ENCODE measurements at regions not wholly inside any gene's neighbourhood (a gene's known extent, or its start where the extent isn't known, plus 50 kb on each side); places are given as distances from the start of the nearest gene placed in this dataset.
"Not testable (repeated sequence)": the region's sequence is repeated elsewhere in the genome, so short reads cannot be mapped to it uniquely, and the experiment has no call there.

- ChIA-PET POLR2A (no interaction called here), CTCF (no interaction called here)
- no peaks in the 10 kb centered on the region for H3K36me3 Mint-ChIP-seq
- Histone ChIP-seq H3K27me3 (ENCODE audit: control insufficient read depth in 2 of 2, insufficient read depth in 2 of 2, low read length in 2 of 2) (no peaks in the 10 kb centered on the region), H3K27ac (ENCODE audit: low read depth, low read length) (no peak overlapping the region), H3K9me3 (ENCODE audit: control insufficient read depth in 2 of 3, low read length in 3 of 3) (peaks cover 0 to under 1% (median 0%) of the 10 kb centered on the region in 3 experiments), H3K4me3 (ENCODE audit: low read length) (no peak overlapping the region), H3K4me1 (ENCODE audit: control insufficient read depth in 2 of 2, insufficient read depth in 2 of 2, low read length in 2 of 2) (no peaks in the 10 kb centered on the region), H3K36me3 (ENCODE audit: control insufficient read depth in 2 of 3, insufficient read depth in 3 of 3, low read length in 3 of 3) (no peaks in the 10 kb centered on the region)
- intact Hi-C loops (cut with micrococcal nuclease) = no loop called here
- no peak for ATAC-seq
- H3K27ac Mint-ChIP-seq = no peak overlapping the region
- peaks cover 0 to 20% (median 3%) of the 10 kb centered on the region in 11 donors for H3K9me3 Mint-ChIP-seq
- no peaks in the 10 kb centered on the region for H3K4me1 Mint-ChIP-seq
- no peak overlapping the region for H3K4me3 Mint-ChIP-seq
- DNase-seq = no peak
- H3K27me3 Mint-ChIP-seq = no peaks in the 10 kb centered on the region
Measured at GRCh38 chr21:28126521-28127174, 866.0 kb downstream of the LTN1 start.

GRCh38 chr21:28124541-28124940 lies 868.1 kb downstream of the LTN1 start:
- Mint-ChIP-seq H3K4me1 (no peaks in the 10 kb centered on the region), H3K27me3 (no peaks in the 10 kb centered on the region), H3K9me3 (peaks cover 0 to 7% (median 0%) of the 10 kb centered on the region in 11 donors), H3K27ac (no peak overlapping the region), H3K4me3 (no peak overlapping the region), H3K36me3 (no peaks in the 10 kb centered on the region)
- intact Hi-C loops (cut with micrococcal nuclease) = no loop called here
- Histone ChIP-seq H3K4me3 (ENCODE audit: low read length) (no peak overlapping the region), H3K9me3 (ENCODE audit: control insufficient read depth in 2 of 3, low read length in 3 of 3) (no peaks in the 10 kb centered on the region), H3K4me1 (ENCODE audit: control insufficient read depth in 2 of 2, insufficient read depth in 2 of 2, low read length in 2 of 2) (no peaks in the 10 kb centered on the region), H3K27ac (ENCODE audit: low read depth, low read length) (no peak overlapping the region), H3K27me3 (ENCODE audit: control insufficient read depth in 2 of 2, insufficient read depth in 2 of 2, low read length in 2 of 2) (no peaks in the 10 kb centered on the region), H3K36me3 (ENCODE audit: control insufficient read depth in 2 of 3, insufficient read depth in 3 of 3, low read length in 3 of 3) (no peaks in the 10 kb centered on the region)
- no peak for DNase-seq
- ATAC-seq = no peak
- POLR2A ChIA-PET = no interaction called here
- CTCF ChIA-PET = no interaction called here

GRCh38 chr21:28118570-28118969 lies 874.1 kb downstream of the LTN1 start:
- Histone ChIP-seq H3K36me3 (ENCODE audit: control insufficient read depth in 2 of 3, insufficient read depth in 3 of 3, low read length in 3 of 3) (no peaks in the 10 kb centered on the region), H3K27ac (ENCODE audit: low read depth, low read length) (no peak overlapping the region), H3K9me3 (ENCODE audit: control insufficient read depth in 2 of 3, low read length in 3 of 3) (no peaks in the 10 kb centered on the region), H3K4me1 (ENCODE audit: control insufficient read depth in 2 of 2, insufficient read depth in 2 of 2, low read length in 2 of 2) (no peaks in the 10 kb centered on the region), H3K4me3 (ENCODE audit: low read length) (no peak overlapping the region), H3K27me3 (ENCODE audit: control insufficient read depth in 2 of 2, insufficient read depth in 2 of 2, low read length in 2 of 2) (no peaks in the 10 kb centered on the region)
- H3K36me3 Mint-ChIP-seq = no peaks in the 10 kb centered on the region
- H3K27me3 Mint-ChIP-seq = no peaks in the 10 kb centered on the region
- intact Hi-C loops (cut with micrococcal nuclease) = no loop called here
- peaks cover 0 to 14% (median 1%) of the 10 kb centered on the region in 11 donors for H3K9me3 Mint-ChIP-seq
- CTCF ChIA-PET = no interaction called here
- H3K27ac Mint-ChIP-seq = no peak overlapping the region
- ATAC-seq = no peak
- POLR2A ChIA-PET = no interaction called here
- H3K4me3 Mint-ChIP-seq = no peak overlapping the region
- no peaks in the 10 kb centered on the region for H3K4me1 Mint-ChIP-seq
- no peak for DNase-seq

GRCh38 chr21:28114986-28115385 lies 877.7 kb downstream of the LTN1 start:
- DNase-seq; H3K27me3 ChIP-seq (ENCODE audit: control insufficient read depth in 2 of 2, insufficient read depth in 2 of 2, low read length in 2 of 2); POLR2A ChIA-PET; H3K27ac ChIP-seq (ENCODE audit: low read depth, low read length); H3K27me3 Mint-ChIP-seq; H3K4me1 ChIP-seq (ENCODE audit: control insufficient read depth in 2 of 2, insufficient read depth in 2 of 2, low read length in 2 of 2); H3K9me3 ChIP-seq (ENCODE audit: control insufficient read depth in 2 of 3, low read length in 3 of 3); H3K4me3 ChIP-seq (ENCODE audit: low read length); H3K36me3 ChIP-seq (ENCODE audit: control insufficient read depth in 2 of 3, insufficient read depth in 3 of 3, low read length in 3 of 3); H3K27ac Mint-ChIP-seq; ATAC-seq; intact Hi-C loops (cut with micrococcal nuclease); H3K36me3 Mint-ChIP-seq; H3K4me1 Mint-ChIP-seq; H3K4me3 Mint-ChIP-seq: not testable (repeated sequence)
- peaks cover 0 to 11% (median 2%) of the 10 kb centered on the region in 11 donors for H3K9me3 Mint-ChIP-seq
- CTCF ChIA-PET = interaction anchor here (0.7 kb wide), 1 partner anchor 1845 kb away, joined by 5 read pairs; no protein-coding TSS in a partner anchor

- Mint-ChIP-seq H3K27ac (no peak overlapping the region), H3K27me3 (no peaks in the 10 kb centered on the region), H3K4me1 (no peaks in the 10 kb centered on the region), H3K36me3 (no peaks in the 10 kb centered on the region), H3K4me3 (no peak overlapping the region), H3K9me3 (peaks cover 0 to 7% (median 2%) of the 10 kb centered on the region in 11 donors)
- intact Hi-C loops (cut with micrococcal nuclease) = no loop called here
- ATAC-seq = no peak
- Histone ChIP-seq H3K36me3 (ENCODE audit: control insufficient read depth in 2 of 3, insufficient read depth in 3 of 3, low read length in 3 of 3) (no peaks in the 10 kb centered on the region), H3K4me1 (ENCODE audit: control insufficient read depth in 2 of 2, insufficient read depth in 2 of 2, low read length in 2 of 2) (no peaks in the 10 kb centered on the region), H3K4me3 (ENCODE audit: low read length) (no peak overlapping the region), H3K9me3 (ENCODE audit: control insufficient read depth in 2 of 3, low read length in 3 of 3) (no peaks in the 10 kb centered on the region), H3K27me3 (ENCODE audit: control insufficient read depth in 2 of 2, insufficient read depth in 2 of 2, low read length in 2 of 2) (no peaks in the 10 kb centered on the region), H3K27ac (ENCODE audit: low read depth, low read length) (no peak overlapping the region)
- ChIA-PET POLR2A (no interaction called here), CTCF (no interaction called here)
- DNase-seq = no peak
Measured at GRCh38 chr21:28113718-28114117, 879.0 kb downstream of the LTN1 start.

- Histone ChIP-seq H3K27me3 (ENCODE audit: control insufficient read depth in 2 of 2, insufficient read depth in 2 of 2, low read length in 2 of 2) (no peaks in the 10 kb centered on the region), H3K36me3 (ENCODE audit: control insufficient read depth in 2 of 3, insufficient read depth in 3 of 3, low read length in 3 of 3) (no peaks in the 10 kb centered on the region), H3K4me3 (ENCODE audit: low read length) (no peak overlapping the region), H3K9me3 (ENCODE audit: control insufficient read depth in 2 of 3, low read length in 3 of 3) (no peaks in the 10 kb centered on the region), H3K27ac (ENCODE audit: low read depth, low read length) (no peak overlapping the region), H3K4me1 (ENCODE audit: control insufficient read depth in 2 of 2, insufficient read depth in 2 of 2, low read length in 2 of 2) (no peaks in the 10 kb centered on the region)
- Mint-ChIP-seq H3K4me1 (no peaks in the 10 kb centered on the region), H3K36me3 (no peaks in the 10 kb centered on the region), H3K27ac (no peak overlapping the region), H3K4me3 (no peak overlapping the region), H3K9me3 (peaks cover 0 to 5% (median 2%) of the 10 kb centered on the region in 11 donors), H3K27me3 (no peaks in the 10 kb centered on the region)
- ChIA-PET CTCF (interaction anchor here (0.7 kb wide), 1 partner anchor 95 kb away, joined by 3 read pairs; no protein-coding TSS in a partner anchor), POLR2A (no interaction called here)
- intact Hi-C loops (cut with micrococcal nuclease) = no loop called here
- no peak for ATAC-seq
- no peak for DNase-seq
Measured at GRCh38 chr21:28112511-28112910, 880.2 kb downstream of the LTN1 start.

GRCh38 chr21:28111151-28111619 lies 881.5 kb downstream of the LTN1 start:
- Mint-ChIP-seq H3K9me3 (peaks cover 0 to 5% (median 0%) of the 10 kb centered on the region in 11 donors), H3K27ac (no peak overlapping the region), H3K27me3 (peaks cover 0 to 6% (median 0%) of the 10 kb centered on the region in 5 donors), H3K4me3 (no peak overlapping the region), H3K4me1 (no peaks in the 10 kb centered on the region), H3K36me3 (no peaks in the 10 kb centered on the region)
- no peaks in the 10 kb centered on the region for H3K9me3 ChIP-seq (ENCODE audit: control insufficient read depth in 2 of 3, low read length in 3 of 3)
- no peaks in the 10 kb centered on the region for H3K36me3 ChIP-seq (ENCODE audit: control insufficient read depth in 2 of 3, insufficient read depth in 3 of 3, low read length in 3 of 3)
- intact Hi-C loops (cut with micrococcal nuclease) = no loop called here
- ChIA-PET POLR2A (no interaction called here), CTCF (no interaction called here)
- H3K4me1 ChIP-seq (ENCODE audit: control insufficient read depth in 2 of 2, insufficient read depth in 2 of 2, low read length in 2 of 2) = no peaks in the 10 kb centered on the region
- no peaks in the 10 kb centered on the region for H3K27me3 ChIP-seq (ENCODE audit: control insufficient read depth in 2 of 2, insufficient read depth in 2 of 2, low read length in 2 of 2)
- ATAC-seq (no peak), DNase-seq (no peak)
- no peak overlapping the region for H3K4me3 ChIP-seq (ENCODE audit: low read length)
- no peak overlapping the region for H3K27ac ChIP-seq (ENCODE audit: low read depth, low read length)
